IMR-90 (cell line): ENCODE measurements at regions not wholly inside any gene's neighbourhood (a gene's known extent, or its start where the extent isn't known, plus 50 kb on each side); places are given as distances from the start of the nearest gene placed in this dataset.

Source experiments
- ATAC-seq: fragments of 200-7000 bp; cut with Tn5 transposase; 2 replicates; pipeline ENCODE4 v1.9.1; 2020; ENCODE audit warnings: low read depth, mild to moderate bottlenecking, moderate library complexity
- BruUV-seq: library from RNA; stranded (reverse); fragments of 400-500 nt; replicated peaks from 2 replicates; lab custom pipeline; 2021; lab: Mats Ljungman, UMichigan
- CTCF ChIA-PET: fragments of 300-600 bp; formaldehyde crosslinking; extraction: SDS; loops from one replicate; lab custom pipeline; 2021; ENCODE audit warnings: antibody characterized with exemption; lab: Yijun Ruan, JAX
- POLR2A ChIA-PET: fragments of 300-600 bp; sonication (Branson Sonifier 250); formaldehyde crosslinking; loops from one replicate; lab custom pipeline; 2022; ENCODE audit warnings: antibody characterized with exemption; ENCODE audit not compliant: unreplicated experiment; lab: Charles Lee
- DNase-seq: peaks from one replicate; pipeline ENCODE4 v3.0.0; 2013
- H2AFZ ChIP-seq: replicated peaks from 2 replicates; pipeline ENCODE3; 2013; ENCODE audit warnings: low read length, mild to moderate bottlenecking; ENCODE audit not compliant: poor library complexity
- H2AK5ac ChIP-seq: 2 replicates; pipeline ENCODE4 v1.6.1; 2013; ENCODE audit warnings: low read depth, low read length, inconsistent platforms
- H2AK9ac ChIP-seq: replicated peaks from 2 replicates; pipeline ENCODE3; 2013; ENCODE audit warnings: mild to moderate bottlenecking, low read depth, low read length, moderate library complexity; ENCODE audit not compliant: poor library complexity
- H2BK120ac ChIP-seq: 2 replicates; pipeline ENCODE4 v1.6.1; 2013; ENCODE audit warnings: low read depth, low read length, inconsistent platforms
- H2BK15ac ChIP-seq: 3 replicates; pipeline ENCODE4 v1.6.1; 2013; ENCODE audit warnings: low read depth, low read length, inconsistent platforms
- H2BK20ac ChIP-seq: 2 replicates; pipeline ENCODE4 v1.6.1; 2013; ENCODE audit warnings: low read depth, mild to moderate bottlenecking, inconsistent platforms, low read length, moderate library complexity
- H2BK5ac ChIP-seq: 2 replicates; pipeline ENCODE4 v1.6.1; 2013; ENCODE audit warnings: mild to moderate bottlenecking, low read depth, low read length, inconsistent platforms; ENCODE audit not compliant: poor library complexity, severe bottlenecking
- H3K14ac ChIP-seq: replicated peaks from 2 replicates; pipeline ENCODE4 v1.6.1; 2013; ENCODE audit warnings: low read depth, low read length, inconsistent platforms
- H3K18ac ChIP-seq: 2 replicates; pipeline ENCODE4 v1.6.1; 2013; ENCODE audit warnings: low read depth, low read length, control low read depth
- H3K23ac ChIP-seq: 2 replicates; pipeline ENCODE4 v1.6.1; 2013; ENCODE audit warnings: low read depth, low read length, inconsistent platforms
- H3K27ac ChIP-seq: 2 replicates; pipeline ENCODE4 v1.5.1; 2013; ENCODE audit warnings: mild to moderate bottlenecking, control low read depth, low read length; ENCODE audit not compliant: insufficient read depth
- H3K27me3 ChIP-seq: 2 replicates; pipeline ENCODE4 v1.6.1; 2013; ENCODE audit warnings: low read length; ENCODE audit not compliant: control insufficient read depth, insufficient read depth
- H3K36me3 ChIP-seq: 2 replicates; pipeline ENCODE4 v1.6.1; 2013; ENCODE audit warnings: low read length, mixed read lengths; ENCODE audit not compliant: control insufficient read depth, insufficient read depth
- H3K4ac ChIP-seq: 2 replicates; pipeline ENCODE4 v1.6.1; 2013; ENCODE audit warnings: low read depth, low read length, inconsistent platforms
- H3K4me1 ChIP-seq: 2 replicates; pipeline ENCODE4 v1.6.1; 2013; ENCODE audit warnings: low read length, mixed read lengths; ENCODE audit not compliant: control insufficient read depth, insufficient read depth
- H3K4me2 ChIP-seq: 2 replicates; pipeline ENCODE4 v1.6.1; 2013; ENCODE audit warnings: low read depth, mild to moderate bottlenecking, control low read depth, low read length, moderate library complexity
- H3K4me3 ChIP-seq: 2 replicates; pipeline ENCODE4 v1.5.1; 2013; ENCODE audit warnings: low read depth, mild to moderate bottlenecking, control low read depth, low read length, moderate library complexity; ENCODE audit not compliant: insufficient read depth
- H3K56ac ChIP-seq: 2 replicates; pipeline ENCODE4 v1.6.1; 2013; ENCODE audit warnings: low read length, inconsistent platforms; ENCODE audit not compliant: insufficient read depth; ENCODE audit errors: extremely low read depth
- H3K79me1 ChIP-seq, 2 experiments: 2 replicates each; pipeline ENCODE4 v1.6.1; 2013; ENCODE audit warnings: low read length in 2 of 2, inconsistent platforms in 1 of 2, low read depth in 1 of 2
- H3K9ac ChIP-seq: 2 replicates; pipeline ENCODE4 v1.6.1; 2013; ENCODE audit warnings: low read depth, low read length, control low read depth
- H3K9me1 ChIP-seq: 2 replicates; pipeline ENCODE4 v1.6.1; 2013; ENCODE audit warnings: low read length, inconsistent platforms; ENCODE audit not compliant: insufficient read depth
- H3K9me3 ChIP-seq: 2 replicates; pipeline ENCODE4 v1.6.1; 2013; ENCODE audit warnings: low read length; ENCODE audit not compliant: control insufficient read depth, insufficient read depth
- H4K20me1 ChIP-seq: 2 replicates; pipeline ENCODE4 v1.6.1; 2013; ENCODE audit warnings: low read length, inconsistent platforms; ENCODE audit not compliant: insufficient read depth
- H4K5ac ChIP-seq: 2 replicates; pipeline ENCODE4 v1.6.1; 2013; ENCODE audit warnings: mild to moderate bottlenecking, low read depth, low read length, control low read depth
- H4K8ac ChIP-seq, 2 experiments: 2 replicates each; pipeline ENCODE4 v1.6.1; 2013; ENCODE audit warnings: low read depth in 2 of 2, low read length in 2 of 2, control low read depth in 1 of 2, inconsistent platforms in 1 of 2
- H4K91ac ChIP-seq: 2 replicates; pipeline ENCODE4 v1.6.1; 2013; ENCODE audit warnings: low read depth, low read length, inconsistent platforms; ENCODE audit not compliant: insufficient read depth
- CEBPB ChIP-seq: IDR thresholded peaks from 2 replicates; pipeline ENCODE4 v1.6.1; 2012; ENCODE audit warnings: low read depth, low read length, improper control_type of control experiment
- FOS ChIP-seq: fragments of 150-350 bp; IDR thresholded peaks from 2 replicates; pipeline ENCODE4 v1.6.1; 2016; ENCODE audit warnings: low read depth, low read length
- MXI1 ChIP-seq: IDR thresholded peaks from 2 replicates; pipeline ENCODE4 v1.6.1; 2012; ENCODE audit warnings: low read depth, mild to moderate bottlenecking, low read length, moderate library complexity, borderline replicate concordance
- SMC3 ChIP-seq: fragments of 150-350 bp; IDR thresholded peaks from 2 replicates; pipeline ENCODE4 v1.6.1; 2016; ENCODE audit warnings: low read depth, mild to moderate bottlenecking, antibody characterized with exemption, low read length, moderate library complexity
- WGBS, 2 experiments: methylation state at CpG; one replicate each; pipeline versions ENCODE4 v1.1.5 to v1.1.7; 2013; ENCODE audit warnings: missing lambda C conversion rate in 2 of 2; ENCODE audit not compliant: insufficient read length in 1 of 2; ENCODE audit errors: extremely low coverage in 2 of 2; 5-methylcytosine and 5-hydroxymethylcytosine counted together
- dilution Hi-C: fragments of 300-500 bp; cut with HindIII; formaldehyde crosslinking; loops from one replicate; pipeline ENCODE4 v1.14.3; 2018; ENCODE audit warnings: low sequenced_read_pairs; ENCODE audit not compliant: unreplicated experiment
- in situ Hi-C: fragments of 300-500 bp; cut with MboI; formaldehyde crosslinking; loops from 3 replicates; pipeline ENCODE4 v1.14.3; 2019; ENCODE audit warnings: low sequenced_read_pairs, inconsistent platforms, mixed read lengths
- intact Hi-C: fragments of 100-400 bp; cut with micrococcal nuclease; formaldehyde crosslinking; loops from 2 replicates; pipeline ENCODE4 v1.10.0; 2022

GRCh38 chr2:123723706-123724105 lies 301.4 kb upstream of the CNTNAP5 start:
- Histone ChIP-seq H3K4me2 (no peak overlapping the region), H3K9ac (no peak overlapping the region), H3K27me3 (no peaks in the 10 kb centered on the region), H2BK5ac (no peak overlapping the region), H2BK15ac (no peak overlapping the region), H4K8ac (no peak overlapping the region), H3K4me3 (no peak overlapping the region), H3K9me3 (peaks cover 4% of the 10 kb centered on the region), H3K9me1 (no peaks in the 10 kb centered on the region), H2AK5ac (no peak overlapping the region), H4K20me1 (no peaks in the 10 kb centered on the region), H3K56ac (no peak overlapping the region), H2AK9ac (no peak overlapping the region), H3K4me1 (no peaks in the 10 kb centered on the region), H4K5ac (no peak overlapping the region), H2BK120ac (no peak overlapping the region), H2BK20ac (no peak overlapping the region), H3K36me3 (no peaks in the 10 kb centered on the region), H2AFZ (no peak overlapping the region), H3K18ac (no peak overlapping the region), H3K27ac (no peak overlapping the region), H3K79me1 (no peaks in the 10 kb centered on the region), H3K4ac (no peak overlapping the region), H3K14ac (no peak overlapping the region), H4K91ac (no peak overlapping the region), H3K23ac (no peak overlapping the region)
- WGBS, 2 experiments = 80% methylated on average over 1 of the region's 2 CpGs; no CpG with 5 or more reads in 1 of the 2 experiments
- ATAC-seq (no peak), DNase-seq (no peak)
- CTCF ChIA-PET = no interaction called here
- intact Hi-C loops = no loop called here
- dilution Hi-C loops = no loop called here
- in situ Hi-C loops = no loop called here
- POLR2A ChIA-PET = no interaction called here
- no TSS peak for BruUV-seq
- TF ChIP-seq CEBPB (no peak), MXI1 (no peak), FOS (no peak), SMC3 (no peak)
